GM20000 (cell line): ENCODE measurements at regions not wholly inside any gene's neighbourhood (a gene's known extent, or its start where the extent isn't known, plus 50 kb on each side); places are given as distances from the start of the nearest gene placed in this dataset.

Experiments used
- DNase-seq: peaks from one replicate; pipeline ENCODE4 v3.0.0; 2012; ENCODE audit warnings: low spot score
- CTCF ChIP-seq: IDR thresholded peaks from 2 replicates; pipeline ENCODE4 v1.5.1; 2012; ENCODE audit warnings: mild to moderate bottlenecking, control low read depth; ENCODE audit errors: extremely low read depth, missing control alignments

- no peak for DNase-seq
- no peak for TF ChIP-seq CTCF
These were observed 197.4 kb downstream of the HAUS1 start for GRCh38 chr18:46301571-46301970.

- no peak for TF ChIP-seq CTCF
- DNase-seq = no peak
These were observed 198.6 kb downstream of the HAUS1 start for GRCh38 chr18:46302528-46303485.

- no peak for DNase-seq
- no peak for TF ChIP-seq CTCF
These were observed 206.1 kb downstream of the HAUS1 start for GRCh38 chr18:46310258-46310657.

GRCh38 chr18:46310675-46311345 lies 206.6 kb downstream of the HAUS1 start:
- TF ChIP-seq CTCF = no peak
- DNase-seq = no peak

- TF ChIP-seq CTCF = no peak
- no peak for DNase-seq
These were observed 207.3 kb downstream of the HAUS1 start for GRCh38 chr18:46311491-46311890.

- TF ChIP-seq CTCF = no peak
These were observed 208.0 kb downstream of the HAUS1 start for GRCh38 chr18:46312221-46312620.

GRCh38 chr18:46313521-46313920 lies 209.3 kb downstream of the HAUS1 start:
- TF ChIP-seq CTCF = no peak
- no peak for DNase-seq

More at GRCh38 chr18:46312221-46312620, 208.0 kb downstream of the HAUS1 start:
- DNase-seq = no peak
